Cardiac septum (tissue), 1 donor: ENCODE measurements at regions not wholly inside any gene's neighbourhood (a gene's known extent, or its start where the extent isn't known, plus 50 kb on each side); places are given as distances from the start of the nearest gene placed in this dataset.
A peak's percentile ranks its signal among the peaks of the same experiment; 100 is the strongest.
"Not testable (repeated sequence)": the region's sequence is repeated elsewhere in the genome, so short reads cannot be mapped to it uniquely, and the experiment has no call there.

Experiments
- DNase-seq: peaks from one replicate; pipeline ENCODE4 v3.0.0-alpha.2; 2020; ENCODE audit warnings: low spot score
- intact Hi-C: fragments of 100-400 bp; cut with DNase I; formaldehyde crosslinking; loops from one replicate; pipeline ENCODE4 v1.14.0; 2022
- donor health status: DM: no; HTN: no; CAD: no.

- peak; percentile 68 for DNase-seq
- intact Hi-C loops, result not testable (repeated sequence)
Observed at GRCh38 chr16:29300030-29300491, 106.5 kb downstream of the NPIPB11 start.

DNA sequence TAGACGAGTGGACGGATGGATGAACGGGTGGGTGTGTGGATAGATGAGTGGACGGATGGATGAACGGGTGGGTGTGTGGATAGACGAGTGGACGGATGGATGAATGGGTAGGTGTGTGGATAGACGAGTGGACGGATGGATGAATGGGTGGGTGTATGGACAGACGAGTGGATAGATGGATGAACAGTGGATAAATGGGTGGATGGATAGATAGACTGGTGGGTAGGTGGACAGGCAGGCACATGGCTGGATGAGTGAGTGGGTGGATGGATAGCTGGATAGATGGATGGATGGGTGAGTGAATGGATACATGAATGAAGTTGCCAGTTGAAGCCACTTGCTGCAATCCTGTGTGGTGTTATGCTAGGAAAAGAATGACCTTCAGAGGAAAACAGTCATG lies 107.5 kb downstream of the NPIPB11 start:
- DNase-seq, intact Hi-C loops: not testable (repeated sequence)

DNA sequence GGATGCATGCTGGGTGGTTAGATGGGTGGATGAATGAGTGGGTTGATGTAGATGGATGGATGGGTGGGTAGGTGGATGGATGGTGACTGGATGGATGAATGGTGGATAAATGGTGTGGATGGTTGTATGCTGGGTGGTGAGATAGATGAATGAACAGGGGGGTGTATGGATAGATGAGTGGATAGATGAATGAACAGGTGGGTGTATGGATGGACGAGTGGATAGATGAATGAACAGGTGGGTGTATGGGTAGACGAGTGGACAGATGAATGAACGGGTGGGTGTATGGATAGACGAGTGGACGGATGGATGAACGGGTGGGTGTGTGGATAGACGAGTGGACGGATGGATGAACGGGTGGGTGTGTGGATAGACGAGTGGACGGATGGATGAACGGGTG lies 108.2 kb downstream of the NPIPB11 start:
- DNase-seq, intact Hi-C loops: not testable (repeated sequence)

DNA sequence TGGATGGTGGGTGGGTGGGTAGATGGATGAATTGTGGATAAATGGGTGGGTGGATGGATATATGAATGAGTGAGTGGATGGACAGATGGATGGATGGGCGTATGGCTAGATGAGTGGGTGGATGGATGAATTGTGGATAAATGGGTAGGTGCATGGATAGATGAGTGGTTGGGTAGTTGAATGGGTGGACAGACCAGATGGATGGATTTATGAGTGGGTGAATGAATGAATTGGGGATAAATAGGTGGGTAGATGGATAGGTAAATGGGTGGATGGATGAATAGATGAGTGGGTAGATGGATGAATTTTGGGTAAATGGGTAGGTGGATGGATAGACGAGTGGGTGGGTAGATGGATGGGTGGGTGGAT lies 108.7 kb downstream of the NPIPB11 start:
- DNase-seq, intact Hi-C loops: not testable (repeated sequence)

GRCh38 chr16:29297144-29297808 lies 109.2 kb downstream of the NPIPB11 start:
- DNase-seq, intact Hi-C loops: not testable (repeated sequence)

- intact Hi-C loops, DNase-seq: not testable (repeated sequence)
Observed at GRCh38 chr16:29296176-29296575, 110.3 kb downstream of the NPIPB11 start.

DNA sequence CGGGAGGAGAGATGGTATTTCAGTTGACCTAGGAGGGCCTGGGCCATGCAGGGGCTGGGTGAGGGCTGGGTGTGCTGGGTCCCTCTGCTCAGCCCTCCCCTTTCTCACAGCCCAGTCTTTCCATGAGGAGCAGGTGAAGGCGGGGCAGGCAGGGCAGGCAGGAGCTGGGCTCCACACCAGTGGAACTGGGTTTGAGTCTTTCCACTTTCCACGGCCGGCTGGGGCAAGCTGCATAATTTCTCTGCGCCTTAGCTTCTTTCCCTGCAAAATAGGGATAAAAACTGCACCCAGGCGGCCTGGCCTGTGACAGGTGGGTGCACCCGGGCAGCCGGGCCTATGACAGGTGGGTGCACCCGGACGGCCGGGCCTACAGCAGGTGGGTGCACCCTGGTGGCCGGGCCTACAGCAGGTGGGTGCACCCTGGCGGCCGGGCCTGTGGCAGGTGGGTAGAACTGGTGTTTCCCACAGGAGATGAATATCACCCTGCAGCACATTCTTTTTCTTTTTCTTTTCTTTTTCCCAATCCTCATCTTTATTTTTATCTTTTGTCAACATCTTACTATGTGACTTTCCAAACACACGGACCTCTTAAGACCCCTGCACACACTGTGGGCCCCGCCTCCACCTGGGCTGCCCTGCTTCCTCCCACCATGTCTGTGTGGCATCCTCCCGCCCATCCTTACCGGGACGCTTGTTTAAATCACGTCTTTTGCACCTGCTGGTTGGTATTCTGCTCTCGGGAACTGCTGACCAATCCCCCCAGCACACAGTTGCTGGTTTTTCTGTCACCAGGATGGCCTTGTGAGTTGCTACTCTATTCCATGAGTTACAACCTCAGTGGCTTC lies 111.3 kb downstream of the NPIPB11 start:
- intact Hi-C loops, DNase-seq: not testable (repeated sequence)

DNA sequence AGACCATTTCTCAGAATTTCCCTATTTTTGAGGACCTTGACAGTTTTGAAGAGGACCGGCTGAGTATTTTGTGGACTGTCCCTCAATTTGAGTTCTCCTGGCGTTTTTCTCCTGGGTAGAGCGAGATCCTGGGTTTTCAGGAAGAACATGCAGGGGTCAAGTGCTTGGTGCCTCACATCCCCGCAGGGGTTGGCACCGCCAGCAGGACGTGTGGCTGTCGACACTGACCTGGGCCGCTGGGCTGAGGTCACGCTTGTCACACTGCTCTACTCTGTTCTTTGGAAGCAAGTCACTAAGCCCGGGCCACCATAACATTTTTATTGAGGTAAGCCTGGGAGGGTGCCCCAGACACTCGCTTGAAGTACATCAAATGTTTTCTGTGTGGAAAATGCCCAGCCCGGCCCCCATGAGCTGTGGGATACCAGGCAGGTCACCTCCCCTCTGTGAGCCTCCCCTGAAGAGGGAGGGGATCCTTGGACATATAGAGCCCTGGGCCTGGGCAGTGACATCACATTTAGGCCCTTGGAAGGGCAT lies 112.0 kb downstream of the NPIPB11 start:
- DNase-seq, intact Hi-C loops: not testable (repeated sequence)

DNA sequence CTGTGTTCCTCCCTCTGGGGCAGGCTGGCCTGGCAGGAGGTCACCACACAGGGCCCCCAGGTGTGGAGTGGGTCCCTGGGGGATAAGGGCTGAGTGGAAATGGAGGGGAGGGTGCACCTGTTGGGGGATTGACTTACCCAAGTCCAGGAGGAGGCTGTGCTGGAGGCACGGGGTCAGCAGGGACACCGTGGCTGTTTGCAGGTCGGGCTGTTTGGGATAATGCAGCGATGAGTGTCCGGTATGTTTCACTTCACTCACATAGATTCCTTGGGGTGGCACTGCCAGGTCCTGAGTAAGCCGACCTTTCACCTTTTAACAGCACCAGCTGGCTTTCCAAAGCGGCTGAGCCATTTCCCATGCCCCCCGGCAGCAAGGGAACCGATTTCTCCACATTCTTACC lies 113.0 kb downstream of the NPIPB11 start:
- intact Hi-C loops, DNase-seq: not testable (repeated sequence)

DNA sequence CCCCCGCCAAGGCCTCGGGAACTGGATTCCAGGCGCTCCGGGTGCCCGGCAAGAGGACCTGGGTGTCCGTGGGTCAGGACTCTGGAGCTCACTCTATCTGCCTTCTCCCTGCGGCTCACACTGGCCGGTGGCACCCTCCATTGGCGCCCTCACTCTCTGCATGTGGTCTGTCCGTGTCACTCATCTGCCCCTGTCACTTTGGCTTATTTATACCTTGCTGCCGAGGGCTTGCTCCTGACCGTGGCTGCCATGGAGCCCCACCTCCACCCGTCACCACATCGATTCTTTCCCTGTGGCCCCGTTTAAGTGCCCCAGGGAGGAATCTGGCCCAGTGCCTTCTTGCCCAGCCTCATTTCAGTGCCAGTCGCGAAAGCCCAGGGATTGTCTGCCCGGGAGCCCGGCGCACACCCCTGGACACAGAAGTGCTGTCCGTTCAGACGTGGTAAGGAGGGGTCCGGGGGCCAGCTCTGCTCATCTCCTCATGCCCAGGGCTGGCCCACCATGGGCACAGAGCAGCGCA lies 113.5 kb downstream of the NPIPB11 start:
- intact Hi-C loops, DNase-seq: not testable (repeated sequence)

DNA sequence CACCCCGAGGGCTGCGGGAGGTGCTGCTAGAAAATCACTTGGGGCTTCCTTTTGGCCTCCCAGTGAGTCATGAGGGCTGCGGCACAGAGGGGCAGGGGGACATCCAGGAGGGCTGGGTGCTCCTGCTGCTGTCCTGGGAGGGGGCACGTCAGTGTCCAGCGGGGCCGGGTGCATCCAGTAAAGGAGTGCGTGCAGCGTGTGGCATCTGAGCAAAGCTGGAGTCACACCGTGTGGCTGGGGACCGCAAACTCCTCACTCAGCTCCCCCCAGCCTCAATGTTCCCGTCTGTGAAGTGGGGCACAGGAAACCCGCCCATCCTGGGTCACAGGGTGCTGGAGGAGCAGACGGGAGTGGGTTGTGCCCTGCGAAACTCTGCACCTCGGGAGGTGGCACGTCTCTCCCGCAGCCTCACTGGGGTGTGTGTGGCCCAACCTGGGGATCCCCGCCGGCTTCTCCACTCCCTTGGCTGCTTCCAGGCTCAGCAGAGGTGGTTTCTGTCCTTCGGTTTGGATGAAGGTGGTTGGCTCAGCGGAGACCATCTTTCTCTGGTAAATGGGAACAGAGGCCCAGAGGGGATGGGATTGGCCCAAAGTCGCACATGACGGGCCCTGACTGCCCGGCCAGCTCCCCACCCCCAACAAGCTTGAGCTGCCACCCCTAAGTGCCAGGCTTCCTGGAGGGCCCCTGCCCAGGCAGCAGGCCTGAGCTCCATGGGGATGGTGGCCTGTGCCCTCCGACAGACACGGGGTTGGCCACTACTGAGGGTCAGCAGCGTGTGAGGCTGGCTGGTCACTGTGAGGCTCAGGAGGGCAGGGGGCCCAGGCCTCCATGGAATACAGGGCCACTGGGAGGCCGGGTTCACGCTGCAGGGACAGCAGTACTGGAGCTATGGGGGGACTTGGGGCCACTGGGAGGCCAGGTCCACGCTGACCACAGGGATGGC lies 114.9 kb downstream of the NPIPB11 start:
- intact Hi-C loops, DNase-seq: not testable (repeated sequence)

DNA sequence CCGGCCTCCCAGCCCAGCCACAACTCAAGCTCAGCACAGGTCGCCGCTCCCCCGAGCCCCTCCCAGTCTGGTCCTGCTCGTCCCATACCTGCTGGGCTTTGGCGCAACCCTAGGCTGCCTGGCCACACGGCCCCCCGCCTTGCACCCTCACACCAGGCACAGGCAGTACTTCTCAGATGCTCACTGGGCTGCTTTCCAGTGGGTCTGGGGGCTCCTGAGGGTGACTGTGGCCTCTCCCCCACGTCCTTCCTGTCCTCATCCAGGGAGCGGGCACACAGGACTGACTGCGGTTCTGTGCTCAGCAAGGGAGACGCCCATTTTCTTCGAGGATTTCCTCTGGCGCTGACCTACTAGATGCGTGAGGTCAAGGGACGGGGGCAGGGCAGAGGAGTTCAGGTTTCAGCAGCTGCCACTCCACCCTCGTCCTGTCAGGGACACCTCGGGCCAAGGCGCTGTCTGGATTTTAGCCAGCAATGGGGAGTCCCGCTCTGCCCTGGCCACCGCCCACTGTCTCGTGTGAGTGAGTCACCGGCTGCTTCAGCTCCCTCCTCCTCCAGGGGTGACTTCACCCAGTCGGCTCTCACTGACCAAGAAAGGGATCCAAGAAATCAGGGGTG lies 115.8 kb downstream of the NPIPB11 start:
- intact Hi-C loops, result no loop called here
- DNase-seq, result peak; percentile 97

GRCh38 chr16:29289516-29290239 lies 116.8 kb downstream of the NPIPB11 start:
- DNase-seq, intact Hi-C loops: not testable (repeated sequence)

DNA sequence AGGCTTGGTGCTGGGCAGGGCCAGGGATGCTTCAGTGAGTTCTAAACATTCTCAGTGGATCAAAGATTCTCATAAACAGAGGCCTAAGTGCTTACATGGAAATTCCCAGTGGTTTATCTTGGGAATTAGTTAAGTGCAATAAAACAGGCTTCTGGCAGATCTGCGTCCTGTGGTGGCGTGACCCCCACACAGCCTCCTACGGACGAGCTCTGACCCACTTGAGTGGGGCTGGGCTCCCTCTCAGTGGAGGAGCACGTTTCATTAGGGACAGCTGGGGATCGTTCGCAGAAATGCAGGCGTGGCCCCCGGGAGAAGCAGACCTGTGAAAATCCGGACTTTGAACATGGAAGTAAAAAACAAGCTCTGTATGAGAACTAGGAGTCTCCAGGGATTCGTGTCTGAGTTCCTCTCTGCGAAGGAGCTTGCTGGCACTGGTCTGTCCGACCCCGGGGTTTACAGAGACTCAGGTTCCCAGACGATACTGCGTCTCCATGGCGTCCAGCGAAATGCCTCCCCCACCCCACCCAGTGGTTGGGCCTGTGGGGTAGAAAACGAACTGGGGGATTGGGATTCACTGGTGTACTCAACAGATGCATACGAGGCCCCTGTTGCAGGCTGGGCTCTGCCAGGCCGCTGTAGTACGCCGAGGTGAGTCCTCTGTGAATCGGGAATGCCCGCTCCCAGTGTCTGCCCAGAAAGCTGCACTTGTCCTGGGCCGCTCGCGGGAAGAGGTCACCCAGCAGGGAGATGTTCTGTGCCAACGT lies 117.6 kb downstream of the NPIPB11 start:
- intact Hi-C loops, DNase-seq: not testable (repeated sequence)

DNA sequence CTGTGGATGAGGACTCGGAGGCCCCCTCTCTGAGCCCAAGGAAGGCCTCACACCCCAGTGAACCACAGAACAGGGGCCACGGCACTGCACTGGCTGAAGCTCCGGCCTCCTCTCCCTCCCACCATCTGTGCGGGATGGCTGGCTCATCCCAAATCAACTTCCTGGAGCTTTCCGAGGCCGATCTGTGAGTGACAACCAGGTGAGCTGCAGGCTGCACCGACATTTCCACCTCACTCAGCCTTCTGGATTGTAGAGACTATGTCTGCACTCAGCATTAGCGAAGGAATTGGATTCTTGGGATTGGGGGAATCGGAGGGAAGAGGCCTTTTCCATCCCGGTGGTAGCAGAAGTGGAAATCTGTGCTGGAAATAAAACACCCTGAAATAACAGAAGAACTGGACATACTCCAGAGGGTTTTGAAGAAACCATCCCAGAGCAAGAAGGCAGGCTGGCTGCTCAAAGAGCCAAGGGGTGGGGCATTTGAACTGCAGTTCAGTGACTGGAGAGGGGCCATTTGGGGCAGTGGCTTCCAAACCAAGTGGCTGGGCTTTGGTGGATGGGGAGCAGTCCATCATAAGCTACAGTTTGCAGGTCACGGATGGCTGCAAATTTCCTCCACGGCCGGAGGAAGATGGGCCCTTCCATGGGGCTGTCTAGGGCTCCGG lies 118.5 kb downstream of the NPIPB11 start:
- DNase-seq, intact Hi-C loops: not testable (repeated sequence)

DNA sequence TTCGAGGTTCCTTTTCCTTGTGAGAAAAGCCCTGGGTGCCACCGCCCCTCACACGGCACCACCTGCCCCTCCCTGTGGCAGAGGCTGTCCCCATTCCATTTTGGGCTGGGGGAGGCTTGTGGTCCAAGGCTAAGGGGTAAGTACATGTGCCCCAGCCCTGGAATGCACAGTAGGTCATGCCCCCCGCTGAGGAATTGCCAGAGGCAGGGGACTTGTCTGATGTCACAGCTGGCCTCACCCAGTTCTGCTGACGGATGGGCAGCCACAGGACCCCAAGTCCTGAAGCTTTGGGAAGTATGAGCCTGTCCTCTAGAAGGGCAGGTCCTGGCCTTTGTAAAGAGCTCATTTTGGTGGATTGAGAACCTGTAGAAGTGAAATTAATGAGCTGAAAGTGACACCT lies 119.3 kb downstream of the NPIPB11 start:
- DNase-seq, intact Hi-C loops: not testable (repeated sequence)

GRCh38 chr16:29286796-29287195 lies 119.7 kb downstream of the NPIPB11 start:
- DNase-seq, intact Hi-C loops: not testable (repeated sequence)
